GM19238 (cell line): ENCODE measurements at regions not wholly inside any gene's neighbourhood (a gene's known extent, or its start where the extent isn't known, plus 50 kb on each side); places are given as distances from the start of the nearest gene placed in this dataset.

Experiments used
- DNase-seq: peaks from one replicate; pipeline ENCODE4 v3.0.0; 2011; ENCODE audit warnings: low spot score; ENCODE audit not compliant: insufficient read length

DNA sequence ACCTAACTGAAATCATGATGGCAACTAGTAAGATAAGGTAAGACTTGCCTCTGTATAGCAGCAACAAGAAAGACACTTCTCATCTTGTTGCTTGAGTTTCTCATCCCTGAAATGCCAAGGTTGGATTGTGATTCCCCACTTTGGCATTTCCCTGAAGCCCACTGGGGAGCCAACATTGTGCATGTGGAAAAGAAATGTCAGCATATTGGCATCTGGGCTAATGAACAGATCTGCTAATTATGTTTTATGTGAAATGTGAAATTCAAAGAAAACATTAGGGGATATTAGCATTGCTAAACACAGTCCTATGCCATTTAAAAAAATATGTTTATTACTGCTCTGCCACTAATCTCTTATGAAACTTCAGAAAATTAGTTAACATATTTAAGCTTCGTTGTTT is 126.3 kb upstream of the PCSK2 start:
- DNase-seq, result no peak

DNA sequence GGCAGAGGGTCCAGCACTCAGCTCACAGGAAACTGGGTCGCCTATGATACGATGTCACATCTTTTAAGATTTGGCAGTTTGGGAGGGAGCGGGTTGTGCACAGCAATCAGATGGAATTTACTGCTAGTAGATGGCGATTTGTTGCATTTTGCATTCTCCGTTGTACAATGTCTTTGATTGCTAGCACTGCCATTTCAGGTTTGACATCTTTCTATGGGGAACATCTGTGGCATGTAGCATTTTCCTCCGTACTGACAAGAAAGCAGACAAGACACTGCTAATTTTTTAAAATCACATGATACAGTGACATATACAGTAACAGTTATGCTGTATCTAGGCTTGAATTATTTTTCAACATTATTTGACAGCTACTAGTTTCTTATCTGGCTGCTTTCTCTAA is 119.7 kb upstream of the PCSK2 start:
- DNase-seq, result no peak

DNA sequence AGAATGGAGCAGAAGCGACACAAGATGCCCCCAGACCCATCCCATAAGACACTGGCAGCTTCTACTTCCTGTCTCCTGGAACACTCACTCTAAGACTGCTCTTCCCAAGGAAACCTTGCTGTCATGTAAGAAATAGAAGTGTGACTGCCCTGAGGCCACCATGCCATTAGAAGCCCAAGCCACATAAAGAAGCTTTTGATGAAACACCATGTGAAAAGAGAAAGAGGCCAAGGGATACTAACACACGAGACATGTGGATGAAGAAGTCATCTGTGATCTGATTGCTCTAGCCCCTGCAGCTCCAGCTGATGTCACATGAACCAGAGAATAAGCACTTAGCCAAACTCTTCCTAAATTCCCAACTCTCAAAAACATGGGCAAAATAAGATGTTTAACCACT is 117.9 kb upstream of the PCSK2 start:
- no peak for DNase-seq

DNA sequence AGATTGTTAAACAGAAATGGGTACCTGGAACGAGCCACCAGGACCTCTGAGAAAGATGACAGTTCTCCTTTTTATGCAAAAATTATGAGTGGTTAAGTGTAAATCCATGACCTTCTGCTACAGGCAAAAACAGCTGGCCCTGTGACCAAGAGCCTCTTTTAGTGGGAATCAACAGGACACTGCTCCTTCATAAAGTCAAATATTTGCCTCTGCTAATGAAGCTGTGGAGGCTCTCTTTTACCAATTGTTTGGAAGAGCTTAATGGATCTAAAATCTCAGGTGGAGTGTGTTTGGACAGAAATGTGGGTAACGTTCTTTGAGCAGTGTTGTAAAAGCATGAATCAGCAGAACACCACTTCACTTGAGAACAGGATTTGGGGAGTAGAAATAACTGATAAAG is 117.5 kb upstream of the PCSK2 start:
- no peak for DNase-seq

DNA sequence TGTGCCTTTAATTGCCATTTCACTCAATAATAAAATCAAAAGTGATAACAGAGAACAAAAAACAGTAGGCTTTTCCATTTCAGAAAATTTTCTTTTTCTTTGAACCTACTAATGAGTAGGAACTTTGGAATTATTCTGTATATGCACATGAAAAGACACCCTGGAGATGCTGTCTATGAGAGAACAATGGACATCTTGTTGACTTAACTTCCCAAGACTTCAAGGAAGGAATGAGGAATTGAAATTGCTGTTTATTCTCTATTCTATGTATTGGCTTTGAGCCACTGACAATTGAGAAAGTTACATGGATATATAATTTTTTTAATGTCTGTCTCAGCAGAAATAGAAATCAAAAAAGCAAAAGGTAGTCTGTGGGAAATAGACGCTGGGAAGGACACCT is 98.6 kb upstream of the PCSK2 start:
- DNase-seq, result no peak

DNA sequence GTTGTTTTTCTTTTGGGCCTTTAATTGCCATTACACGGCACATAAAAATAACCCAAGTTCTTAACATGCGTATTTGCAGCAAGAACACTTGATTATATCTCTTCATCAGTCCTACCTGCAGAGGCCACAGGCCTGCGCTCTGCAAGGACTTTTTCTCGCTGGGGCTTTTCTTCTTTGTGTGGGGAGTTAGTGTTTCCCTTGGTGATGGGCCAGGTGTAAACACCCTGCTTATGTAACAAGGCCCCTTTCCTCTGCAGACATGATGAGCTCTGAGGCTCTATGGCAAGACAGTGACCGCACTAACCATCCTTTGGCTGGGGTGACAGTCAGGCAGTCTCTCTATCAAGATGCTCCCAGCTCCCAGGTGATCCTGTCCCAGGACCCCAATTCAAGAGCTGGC is 97.8 kb upstream of the PCSK2 start:
- no peak for DNase-seq

DNA sequence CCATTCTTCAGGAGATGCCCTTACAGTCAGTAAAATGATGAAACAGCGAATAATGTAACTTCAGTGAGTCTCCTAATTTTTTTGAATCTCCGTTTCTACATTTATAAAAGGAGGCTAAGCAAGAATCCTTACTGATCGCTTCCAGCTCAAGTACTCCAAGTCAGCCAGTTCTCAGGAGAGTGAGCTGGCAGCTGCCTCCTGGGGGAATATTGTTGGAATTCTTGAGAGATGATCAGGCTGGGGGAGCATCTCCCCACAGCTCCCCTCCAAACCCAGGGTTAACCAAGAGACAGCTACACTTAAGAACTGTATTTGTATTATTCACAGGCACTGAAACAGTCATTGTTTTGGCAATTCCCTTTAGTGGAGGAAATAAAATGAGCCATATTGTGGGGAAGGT is 89.1 kb upstream of the PCSK2 start:
- no peak for DNase-seq

DNA sequence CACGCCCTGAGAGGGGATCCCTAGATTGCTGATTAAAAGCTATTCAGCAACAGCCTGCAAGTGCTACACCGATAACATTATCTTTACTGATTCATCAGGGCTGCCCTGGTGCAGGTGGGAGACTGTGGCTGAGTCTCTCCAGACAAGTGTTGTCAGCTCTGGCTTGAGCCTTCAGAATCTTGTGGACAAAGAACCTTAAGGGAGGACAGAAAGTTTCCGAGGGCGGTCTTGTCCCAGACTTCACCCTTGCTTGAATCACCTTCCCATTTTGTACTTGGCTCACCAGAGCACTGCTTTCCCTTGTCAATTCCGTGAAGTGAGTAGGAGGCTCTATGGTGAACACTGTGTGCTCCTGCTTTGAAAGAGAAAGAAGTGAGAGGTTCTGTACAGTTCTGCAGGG is 88.6 kb upstream of the PCSK2 start:
- DNase-seq, result no peak

DNA sequence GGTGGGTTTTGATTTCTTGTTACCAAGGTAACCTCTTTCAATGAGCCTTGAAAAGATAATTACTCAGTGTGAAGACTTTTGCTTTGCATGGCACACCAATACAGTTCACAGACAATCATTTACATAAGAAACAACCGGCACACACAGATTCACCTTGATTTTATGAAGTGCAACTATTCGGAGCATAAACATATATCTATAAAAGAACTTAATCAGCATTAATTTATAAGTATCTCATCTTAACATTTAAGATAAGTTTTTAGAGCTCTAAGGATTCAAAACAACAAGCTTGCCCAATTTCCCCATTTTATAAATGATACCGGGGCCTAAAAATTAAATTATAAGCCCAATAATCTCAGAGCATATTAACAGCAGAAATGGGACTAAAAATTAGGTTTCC is 85.9 kb upstream of the PCSK2 start:
- DNase-seq, result no peak

DNA sequence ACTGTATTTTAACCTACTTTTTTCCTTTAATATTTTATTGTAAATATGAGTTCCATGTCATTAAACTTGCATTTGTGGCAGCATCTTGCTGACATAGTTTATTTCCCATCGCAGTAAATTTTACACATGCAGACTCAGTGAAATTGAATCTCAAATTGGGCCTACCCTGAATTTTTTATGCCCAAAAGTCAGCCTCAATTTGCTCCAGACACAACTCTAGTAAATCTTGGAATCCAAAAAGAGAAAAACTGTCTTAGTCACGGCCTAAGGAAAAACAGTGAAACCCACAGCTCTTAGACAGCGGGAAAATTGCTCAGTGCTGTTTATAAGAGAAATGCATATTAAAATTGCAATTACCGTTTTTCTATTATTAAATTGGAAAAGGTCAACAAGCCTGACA is 85.3 kb upstream of the PCSK2 start:
- no peak for DNase-seq

DNA sequence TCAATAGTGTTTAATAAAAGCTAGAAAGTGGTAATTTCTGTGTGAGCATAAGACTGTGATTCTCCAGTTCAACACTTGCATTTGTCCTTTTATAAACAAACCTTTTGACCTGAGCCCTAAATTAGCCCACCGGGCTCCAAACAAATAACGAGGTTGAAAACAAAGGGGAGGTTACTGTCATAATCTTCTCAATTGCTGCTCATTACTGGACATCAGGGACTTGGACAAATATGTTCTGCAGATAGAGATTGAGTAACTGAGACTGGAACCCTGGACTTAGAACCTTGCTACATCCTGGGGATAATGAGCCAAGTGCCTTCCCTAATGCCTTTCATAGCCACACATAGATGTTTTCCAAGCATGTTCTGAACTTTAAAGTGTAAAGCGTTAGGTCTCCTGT is 84.2 kb upstream of the PCSK2 start:
- no peak for DNase-seq

DNA sequence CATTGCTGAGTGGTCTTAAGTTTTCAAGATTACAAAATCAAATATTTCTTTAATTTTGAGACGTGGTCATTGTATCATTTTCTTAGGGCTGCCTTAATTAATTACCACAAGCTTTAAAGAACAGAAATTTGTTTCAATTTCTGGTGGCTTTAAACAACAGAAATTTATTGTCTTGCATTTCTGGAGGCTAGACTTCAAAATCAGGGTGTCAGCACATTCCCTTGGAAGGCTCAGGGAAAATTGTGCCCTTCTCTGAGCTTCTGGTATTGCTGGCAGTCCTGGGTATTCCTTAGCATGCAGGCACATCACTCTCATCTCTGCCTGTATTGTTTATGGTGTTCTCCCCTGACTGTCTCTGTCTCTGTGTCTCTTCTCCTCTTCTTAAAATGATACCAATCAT is 76.0 kb upstream of the PCSK2 start:
- no peak for DNase-seq

DNA sequence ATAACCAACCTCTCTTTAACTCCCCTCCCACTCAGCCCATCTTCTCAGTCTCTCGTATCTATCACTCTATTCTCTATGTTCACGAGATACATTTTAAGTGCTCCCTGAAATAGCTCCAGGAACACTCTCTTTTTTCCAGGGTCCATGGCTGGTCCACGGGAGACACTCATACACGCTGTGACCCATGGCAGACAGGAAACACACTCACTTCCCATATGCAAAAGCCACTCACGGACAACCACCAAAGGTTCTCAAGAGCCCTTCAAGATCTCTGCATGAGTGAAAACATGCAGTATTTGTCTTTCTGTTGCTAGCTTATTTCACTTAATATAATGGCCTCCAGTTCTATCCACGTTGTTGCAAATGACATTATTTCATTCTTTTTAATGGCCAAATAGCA is 71.4 kb upstream of the PCSK2 start:
- no peak for DNase-seq

DNA sequence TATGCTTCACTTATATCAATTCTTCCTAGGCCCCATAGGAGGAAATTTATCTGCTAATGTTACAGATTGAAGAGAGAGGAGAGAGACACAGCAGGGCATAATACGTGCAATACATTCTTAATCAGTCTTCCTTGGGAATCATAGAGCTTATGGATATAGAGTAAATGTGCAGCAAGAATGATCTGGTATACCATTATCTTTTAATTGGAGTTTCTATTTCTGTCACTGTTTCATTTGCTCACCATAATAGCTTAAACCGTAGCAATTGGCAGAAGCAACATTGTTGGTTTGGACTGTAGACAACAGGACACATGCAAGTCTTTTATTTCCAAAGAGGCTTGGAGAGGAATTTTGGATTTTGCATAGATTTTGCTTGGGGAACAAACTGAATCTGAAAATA is 68.1 kb upstream of the PCSK2 start:
- no peak for DNase-seq

DNA sequence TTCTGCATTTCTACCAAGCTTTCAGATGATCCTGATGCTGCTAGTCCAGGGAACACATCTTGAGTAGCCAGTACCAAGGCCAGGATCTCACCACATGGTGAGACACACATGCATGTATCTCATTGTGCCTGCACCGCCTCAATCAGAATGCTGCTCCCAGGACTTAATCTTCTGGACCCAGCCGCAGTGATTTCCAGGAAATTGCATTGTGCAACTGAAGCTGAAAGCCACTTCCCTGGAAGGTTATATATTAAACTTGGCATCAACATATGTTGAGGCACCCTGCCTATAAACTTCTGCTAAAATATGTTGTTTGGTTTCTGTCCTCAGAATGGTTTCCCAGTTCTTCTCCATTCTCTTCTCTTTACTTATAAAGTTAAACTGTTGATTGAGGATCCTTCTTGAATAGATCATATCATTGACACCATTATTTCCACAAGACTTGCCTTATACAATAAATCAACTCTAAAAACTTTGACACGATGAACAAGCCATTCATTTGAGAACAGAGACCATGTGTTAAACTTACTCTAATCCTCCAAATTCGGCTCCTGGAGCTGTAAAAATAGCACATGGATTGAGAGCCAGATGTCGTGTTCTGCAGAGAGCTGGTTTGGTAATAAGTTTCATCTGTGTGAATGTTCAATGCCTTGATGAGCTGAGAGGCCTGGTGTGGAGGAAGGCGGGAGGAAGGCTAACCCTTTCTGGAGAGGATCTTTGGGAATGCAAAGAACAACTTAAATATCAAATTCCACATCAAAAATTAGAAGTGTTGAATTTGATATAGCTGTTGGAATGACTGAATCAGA is 65.0 kb upstream of the PCSK2 start:
- no peak for DNase-seq

DNA sequence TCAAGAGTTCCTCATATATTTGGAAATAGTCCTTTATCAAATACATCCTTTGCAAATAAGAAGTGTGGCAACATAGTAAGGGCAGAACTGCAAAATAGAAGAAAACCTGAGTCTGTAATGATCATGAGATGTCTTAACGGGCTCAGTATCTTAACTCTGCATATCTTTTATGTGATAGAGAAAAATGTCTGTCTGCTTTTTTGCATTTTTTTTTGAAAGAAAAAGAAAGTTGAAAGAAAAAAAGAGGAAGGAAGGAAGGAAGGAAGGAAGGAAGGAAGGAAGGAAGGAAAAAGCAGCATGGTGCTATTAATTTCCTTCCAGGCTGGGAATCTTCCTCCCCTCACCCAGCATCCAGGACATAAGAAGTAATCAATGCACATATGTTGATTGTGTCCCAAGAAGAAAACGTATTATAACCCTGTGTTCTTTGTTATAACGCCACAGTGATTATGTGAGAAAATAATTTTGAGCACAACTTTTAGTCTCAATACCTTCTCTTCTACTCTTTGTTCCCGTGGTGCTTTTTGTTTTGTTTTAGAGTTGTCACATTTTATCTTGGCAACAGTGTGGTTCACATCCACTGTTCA is 58.7 kb upstream of the PCSK2 start:
- DNase-seq, result no peak

DNA sequence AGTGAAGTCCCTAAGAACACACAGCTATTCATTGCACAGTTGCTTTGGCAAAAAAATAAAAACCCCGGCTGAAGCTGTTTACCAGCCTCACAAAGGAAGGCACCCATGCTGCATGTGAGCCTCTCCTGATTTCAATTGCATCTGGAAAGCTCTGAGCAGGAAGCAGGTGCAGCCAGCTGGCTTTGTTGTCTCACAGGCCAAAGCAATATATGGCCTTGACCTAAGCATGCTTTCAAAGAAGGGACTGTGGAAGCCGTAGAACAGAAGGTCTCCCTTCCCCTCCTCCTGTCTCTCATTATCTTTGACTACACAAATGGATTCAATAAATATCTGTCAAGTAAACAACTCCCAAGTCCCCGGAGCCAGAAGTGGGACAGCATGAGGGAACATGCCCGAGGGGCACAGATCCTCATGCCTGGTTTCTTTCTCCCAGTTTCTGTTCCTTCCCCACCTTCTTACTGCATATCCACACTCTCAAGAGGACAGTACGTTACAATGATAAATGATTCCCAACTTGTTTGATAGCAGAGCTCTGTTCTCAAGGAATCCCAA is 57.2 kb upstream of the PCSK2 start:
- DNase-seq, result no peak

DNA sequence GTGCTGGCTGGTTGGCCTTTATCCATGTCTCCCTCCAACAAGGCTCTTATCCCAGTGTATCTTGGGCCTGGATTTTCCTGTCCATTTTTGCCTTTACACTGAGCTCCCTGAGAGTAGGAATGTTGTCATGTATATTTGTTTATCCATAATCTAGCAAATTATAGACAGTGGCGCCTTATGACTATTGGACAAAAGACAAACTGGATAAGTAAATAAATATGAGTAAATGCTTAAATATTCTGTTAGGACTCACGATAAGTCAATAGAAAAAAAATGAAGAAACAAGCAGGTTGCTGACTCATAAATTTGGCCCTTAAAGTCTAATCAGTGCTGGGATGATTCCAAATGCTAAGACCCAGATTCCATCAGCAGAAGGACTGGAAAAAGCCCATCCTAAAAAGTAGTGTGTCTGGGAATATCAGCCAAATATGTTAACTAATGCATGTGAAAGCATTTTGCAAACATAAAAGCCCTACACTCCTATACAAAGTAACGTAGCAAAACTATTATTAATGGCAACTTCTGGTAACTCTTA is 55.0 kb upstream of the PCSK2 start:
- no peak for DNase-seq

DNA sequence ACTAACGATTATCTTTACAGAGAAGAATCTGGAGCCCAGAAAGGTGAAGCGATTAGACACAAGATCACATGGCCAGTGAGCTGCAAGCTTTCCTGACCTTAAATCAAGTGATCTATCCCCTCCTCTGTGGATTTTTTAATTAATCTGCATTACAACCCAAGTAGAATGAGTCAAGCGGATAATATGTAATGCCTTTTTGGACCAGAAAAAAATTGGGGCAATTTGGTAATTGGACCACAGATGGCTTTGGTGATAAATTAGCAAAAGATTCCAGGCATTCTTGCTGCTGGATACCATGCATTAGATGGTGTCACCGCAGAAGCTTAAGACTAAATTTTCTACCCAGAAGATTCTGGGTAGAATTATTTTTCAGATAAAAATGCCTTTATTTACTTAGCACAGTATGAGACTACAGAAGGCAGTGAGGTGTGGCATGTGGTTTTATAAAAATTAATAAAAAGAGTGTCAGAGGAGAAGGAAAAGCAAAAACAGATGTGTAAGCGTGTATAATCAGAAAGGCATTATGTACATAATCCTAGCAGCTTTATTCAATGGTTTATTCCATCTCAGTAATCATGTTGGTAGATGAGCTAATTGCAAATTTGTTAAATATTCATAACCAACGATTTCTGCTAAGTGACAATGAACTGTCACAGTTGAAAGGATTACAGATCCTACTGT is 53.9 kb upstream of the PCSK2 start:
- no peak for DNase-seq
